ENCODE measurements at regions not wholly inside any gene's neighbourhood (a gene's known extent, or its start where the extent isn't known, plus 50 kb on each side); places are given as distances from the start of the nearest gene placed in this dataset.

- H3K27me3 ChIP-seq (ENCODE audit: control insufficient read depth, insufficient read depth, low read length): no peaks in the 10 kb centered on the region
- H3K4me1 ChIP-seq (ENCODE audit: control insufficient read depth, extremely low read depth, insufficient read depth, low read length): no peaks in the 10 kb centered on the region
- no peak overlapping the region for H3K4me3 ChIP-seq (replicated peaks in 1 of 4; ENCODE audit: control extremely low read depth in 1 of 4, insufficient read depth in 1 of 4, low read depth in 3 of 4, low read length in 4 of 4)
- no peak overlapping the region for H2AFZ ChIP-seq (ENCODE audit: low read length)
- no peaks in the 10 kb centered on the region for H3K79me2 ChIP-seq (ENCODE audit: control insufficient read depth, insufficient read depth, low read length)
- H3K4me2 ChIP-seq (ENCODE audit: extremely low read depth, insufficient read depth, low read length): no peak overlapping the region
- no peaks in the 10 kb centered on the region for H3K9me3 ChIP-seq (ENCODE audit: control insufficient read depth, insufficient read depth, low read depth, low read length)
- no peak for DNase-seq (ENCODE audit: low read depth in 2 of 2)
- no peaks in the 10 kb centered on the region for H3K36me3 ChIP-seq (ENCODE audit: control insufficient read depth, insufficient read depth, low read length)
- H3K9ac ChIP-seq (ENCODE audit: insufficient read depth, low read length): no peak overlapping the region
- H4K20me1 ChIP-seq (ENCODE audit: control insufficient read depth, extremely low read depth, insufficient read depth, low read length): no peaks in the 10 kb centered on the region
- TF ChIP-seq CTCF (conservative IDR thresholded peaks at IDR 0.05 in 1 of 2, IDR thresholded peaks at IDR 0.05 in 1 of 2; ENCODE audit: low read depth in 1 of 2, low read length in 2 of 2) (no peak), EZH2 (IDR thresholded peaks at IDR 0.05; ENCODE audit: low read length, missing control alignments) (no peak)
- H3K27ac ChIP-seq (ENCODE audit: insufficient read depth, low read length): no peak overlapping the region
Observed at GRCh38 chr13:102951808-102952207, 106.0 kb downstream of the ERCC5 start.

GRCh38 chr13:102947745-102948405 is 102.0 kb downstream of the ERCC5 start:
- no peak overlapping the region for H3K9ac ChIP-seq (ENCODE audit: insufficient read depth, low read length)
- H3K4me1 ChIP-seq (ENCODE audit: control insufficient read depth, extremely low read depth, insufficient read depth, low read length): no peaks in the 10 kb centered on the region
- no peak overlapping the region for H2AFZ ChIP-seq (ENCODE audit: low read length)
- H3K4me2 ChIP-seq (ENCODE audit: extremely low read depth, insufficient read depth, low read length): no peak overlapping the region
- no peak for TF ChIP-seq CTCF (conservative IDR thresholded peaks at IDR 0.05 in 1 of 2, IDR thresholded peaks at IDR 0.05 in 1 of 2; ENCODE audit: low read depth in 1 of 2, low read length in 2 of 2)
- no peak for TF ChIP-seq EZH2 (IDR thresholded peaks at IDR 0.05; ENCODE audit: low read length, missing control alignments)
- H3K79me2 ChIP-seq (ENCODE audit: control insufficient read depth, insufficient read depth, low read length): no peaks in the 10 kb centered on the region
- peak; percentile 5 to 19 for DNase-seq (ENCODE audit: low read depth in 2 of 2)
- H3K27ac ChIP-seq (ENCODE audit: insufficient read depth, low read length): no peak overlapping the region
- H3K27me3 ChIP-seq (ENCODE audit: control insufficient read depth, insufficient read depth, low read length): no peaks in the 10 kb centered on the region
- no peaks in the 10 kb centered on the region for H3K36me3 ChIP-seq (ENCODE audit: control insufficient read depth, insufficient read depth, low read length)
- no peaks in the 10 kb centered on the region for H4K20me1 ChIP-seq (ENCODE audit: control insufficient read depth, extremely low read depth, insufficient read depth, low read length)
- no peak overlapping the region for H3K4me3 ChIP-seq (replicated peaks in 1 of 4; ENCODE audit: control extremely low read depth in 1 of 4, insufficient read depth in 1 of 4, low read depth in 3 of 4, low read length in 4 of 4)
- no peaks in the 10 kb centered on the region for H3K9me3 ChIP-seq (ENCODE audit: control insufficient read depth, insufficient read depth, low read depth, low read length)

GRCh38 chr13:102945886-102946285 is 100.1 kb downstream of the ERCC5 start:
- no peaks in the 10 kb centered on the region for H3K4me1 ChIP-seq (ENCODE audit: control insufficient read depth, extremely low read depth, insufficient read depth, low read length)
- TF ChIP-seq EZH2 (IDR thresholded peaks at IDR 0.05; ENCODE audit: low read length, missing control alignments) (no peak), CTCF (conservative IDR thresholded peaks at IDR 0.05 in 1 of 2, IDR thresholded peaks at IDR 0.05 in 1 of 2; ENCODE audit: low read depth in 1 of 2, low read length in 2 of 2) (no peak)
- H3K79me2 ChIP-seq (ENCODE audit: control insufficient read depth, insufficient read depth, low read length): no peaks in the 10 kb centered on the region
- no peaks in the 10 kb centered on the region for H3K27me3 ChIP-seq (ENCODE audit: control insufficient read depth, insufficient read depth, low read length)
- H4K20me1 ChIP-seq (ENCODE audit: control insufficient read depth, extremely low read depth, insufficient read depth, low read length): no peaks in the 10 kb centered on the region
- H3K4me3 ChIP-seq (replicated peaks in 1 of 4; ENCODE audit: control extremely low read depth in 1 of 4, insufficient read depth in 1 of 4, low read depth in 3 of 4, low read length in 4 of 4): no peak overlapping the region
- H3K27ac ChIP-seq (ENCODE audit: insufficient read depth, low read length): no peak overlapping the region
- H3K4me2 ChIP-seq (ENCODE audit: extremely low read depth, insufficient read depth, low read length): no peak overlapping the region
- H2AFZ ChIP-seq (ENCODE audit: low read length): no peak overlapping the region
- H3K9me3 ChIP-seq (ENCODE audit: control insufficient read depth, insufficient read depth, low read depth, low read length): no peaks in the 10 kb centered on the region
- no peak for DNase-seq (ENCODE audit: low read depth in 2 of 2)
- H3K9ac ChIP-seq (ENCODE audit: insufficient read depth, low read length): no peak overlapping the region
- H3K36me3 ChIP-seq (ENCODE audit: control insufficient read depth, insufficient read depth, low read length): no peaks in the 10 kb centered on the region

Data from fibroblast of lung (primary cell).